C4-2B (cell line): ENCODE measurements at regions not wholly inside any gene's neighbourhood (a gene's known extent, or its start where the extent isn't known, plus 50 kb on each side); places are given as distances from the start of the nearest gene placed in this dataset.

Experiments
- CTCF ChIP-seq: fragments of 450-650 bp; conservative IDR thresholded peaks from 2 replicates; pipeline ENCODE4 v1.5.1; 2017; ENCODE audit warnings: mild to moderate bottlenecking
- ZFX ChIP-seq: fragments of 450-650 bp; IDR thresholded peaks from 2 replicates; pipeline ENCODE4 v1.6.1; 2017

GRCh38 chrX:39449352-39449751, 648.1 kb downstream of the MID1IP1 start:
- no peak for TF ChIP-seq CTCF
- TF ChIP-seq ZFX, result no peak
